ENCODE measurements at regions not wholly inside any gene's neighbourhood (a gene's known extent, or its start where the extent isn't known, plus 50 kb on each side); places are given as distances from the start of the nearest gene placed in this dataset.
"Not testable (repeated sequence)": the region's sequence is repeated elsewhere in the genome, so short reads cannot be mapped to it uniquely, and the experiment has no call there.

- no peak for TF ChIP-seq POLR2A (IDR thresholded peaks at IDR 0.05)
- no peak for TF ChIP-seq CTCF (IDR thresholded peaks at IDR 0.05)
- Histone ChIP-seq H3K4me3 (no peak overlapping the region), H3K27ac (no peak overlapping the region), H3K36me3 (no peaks in the 10 kb centered on the region), H3K4me1 (no peaks in the 10 kb centered on the region), H3K9me3 (peaks cover 0 to 25% (median 11%) of the 10 kb centered on the region in 12 donors), H3K27me3 (no peaks in the 10 kb centered on the region)
- no peak for ATAC-seq
- WGBS, 4 donors: 64 to 79% (median 74%) methylated on average over 2 of the region's 2 CpGs
- intact Hi-C loops (cut with DNase I): no loop called here
- DNase-seq: no peak
Observed at GRCh38 chr6:78243519-78243918, 590.7 kb downstream of the MEI4 start.

GRCh38 chr6:78251931-78252330 is 599.1 kb downstream of the MEI4 start:
- no peak for TF ChIP-seq CTCF (IDR thresholded peaks at IDR 0.05)
- 92 to 94% (median 93%) methylated on average over 4 of the region's 4 CpGs for WGBS, 4 donors
- H3K27ac ChIP-seq: no peak overlapping the region
- intact Hi-C loops (cut with DNase I): no loop called here
- H3K4me3 ChIP-seq: no peak overlapping the region
- H3K9me3 ChIP-seq: no peaks in the 10 kb centered on the region
- H3K4me1 ChIP-seq: no peaks in the 10 kb centered on the region
- no peaks in the 10 kb centered on the region for H3K27me3 ChIP-seq
- no peak for DNase-seq
- no peaks in the 10 kb centered on the region for H3K36me3 ChIP-seq
- ATAC-seq: no peak

- no peak overlapping the region for H3K27ac ChIP-seq
- WGBS, 4 donors: 57 to 68% (median 61%) methylated on average over 2 of the region's 2 CpGs
- TF ChIP-seq POLR2A (IDR thresholded peaks at IDR 0.05) (no peak), CTCF (IDR thresholded peaks at IDR 0.05) (no peak)
- H3K9me3 ChIP-seq: no peaks in the 10 kb centered on the region
- intact Hi-C loops (cut with DNase I): loop anchor here in 1 of 10 donors (2.0 kb wide), 1 partner anchor 73 kb away; no protein-coding TSS in a partner anchor
- H3K27me3 ChIP-seq: no peaks in the 10 kb centered on the region
- ATAC-seq (no peak), DNase-seq (no peak)
- no peaks in the 10 kb centered on the region for H3K4me1 ChIP-seq
- H3K36me3 ChIP-seq: no peaks in the 10 kb centered on the region
- H3K4me3 ChIP-seq: no peak overlapping the region
Observed at GRCh38 chr6:78253618-78254017, 600.8 kb downstream of the MEI4 start.

GRCh38 chr6:78259935-78260334 is 607.1 kb downstream of the MEI4 start:
- no peak for ATAC-seq
- no peak for DNase-seq
- H3K4me1 ChIP-seq: no peaks in the 10 kb centered on the region
- intact Hi-C loops (cut with DNase I): no loop called here
- no peak for TF ChIP-seq CTCF (IDR thresholded peaks at IDR 0.05)
- TF ChIP-seq POLR2A (IDR thresholded peaks at IDR 0.05): no peak
- no peaks in the 10 kb centered on the region for H3K36me3 ChIP-seq
- 25 to 81% (median 75%) methylated on average over 1 of the region's 1 CpG for WGBS, 4 donors
- H3K27ac ChIP-seq: no peak overlapping the region
- no peaks in the 10 kb centered on the region for H3K27me3 ChIP-seq
- no peak overlapping the region for H3K4me3 ChIP-seq
- no peaks in the 10 kb centered on the region for H3K9me3 ChIP-seq

GRCh38 chr6:78260427-78260826 is 606.9 kb upstream of the IRAK1BP1 start:
- H3K36me3 ChIP-seq; ATAC-seq; H3K27ac ChIP-seq; H3K4me1 ChIP-seq; H3K4me3 ChIP-seq; DNase-seq; H3K27me3 ChIP-seq; intact Hi-C loops (cut with DNase I); H3K9me3 ChIP-seq: not testable (repeated sequence)
- WGBS, 4 donors: 47 to 65% (median 57%) methylated on average over 3 of the region's 3 CpGs
